Caco-2 (cell line): ENCODE measurements at regions not wholly inside any gene's neighbourhood (a gene's known extent, or its start where the extent isn't known, plus 50 kb on each side); places are given as distances from the start of the nearest gene placed in this dataset.

Source experiments
- BruUV-seq: library from RNA; stranded (reverse); fragments of 400-500 nt; replicated peaks from 2 replicates; lab custom pipeline; 2021; lab: Mats Ljungman, UMichigan
- CTCF ChIA-PET: fragments of 300-600 bp; sonication (Branson Sonifier 250); formaldehyde crosslinking; loops from one replicate; lab custom pipeline; 2022; ENCODE audit warnings: antibody characterized with exemption; lab: Charles Lee
- POLR2A ChIA-PET: fragments of 300-600 bp; sonication (Branson Sonifier 250); formaldehyde crosslinking; loops from one replicate; lab custom pipeline; 2022; ENCODE audit warnings: antibody characterized with exemption; lab: Charles Lee
- DNase-seq, 2 experiments: peaks; one replicate each; pipeline versions ENCODE4 v3.0.0 to v3.0.0-alpha.2; 2020 to 2022
- H3K27me3 ChIP-seq: replicated peaks from 2 replicates; pipeline ENCODE4 v1.6.0; 2011; ENCODE audit warnings: low read length; ENCODE audit not compliant: control insufficient read depth, insufficient read depth
- H3K36me3 ChIP-seq: 2 replicates; pipeline ENCODE4 v1.5.1; 2011; ENCODE audit warnings: low read length; ENCODE audit not compliant: control insufficient read depth, insufficient read depth
- H3K4me1 ChIP-seq: fragments of 250-450 bp; sonication (Bioruptor Pico); 2 replicates; pipeline ENCODE4 v1.5.1; 2020; ENCODE audit warnings: mild to moderate bottlenecking
- H3K4me3 ChIP-seq: 2 replicates; pipeline ENCODE4 v1.5.1; 2011; ENCODE audit warnings: low read depth, mild to moderate bottlenecking, control low read depth, low read length
- H3K9me3 ChIP-seq: fragments of 250-450 bp; sonication (Bioruptor Pico); 2 replicates; pipeline ENCODE4 v1.5.1; 2020; ENCODE audit warnings: mild to moderate bottlenecking, moderate library complexity
- H3K27ac Mint-ChIP-seq: one replicate; pipeline ENCODE4 v1.8.0; 2022; ENCODE audit warnings: mixed read lengths; ENCODE audit not compliant: unreplicated experiment
- H3K27me3 Mint-ChIP-seq: one replicate; pipeline ENCODE4 v1.8.0; 2022; ENCODE audit warnings: mixed read lengths; ENCODE audit not compliant: insufficient read depth, unreplicated experiment
- H3K36me3 Mint-ChIP-seq: one replicate; pipeline ENCODE4 v1.8.0; 2022; ENCODE audit warnings: mild to moderate bottlenecking, mixed read lengths; ENCODE audit not compliant: insufficient read depth, unreplicated experiment
- H3K4me1 Mint-ChIP-seq: one replicate; pipeline ENCODE4 v1.8.0; 2022; ENCODE audit warnings: low read depth, mixed read lengths; ENCODE audit not compliant: unreplicated experiment
- H3K4me3 Mint-ChIP-seq: one replicate; pipeline ENCODE4 v1.8.0; 2022; ENCODE audit warnings: mild to moderate bottlenecking, moderate library complexity, mixed read lengths; ENCODE audit not compliant: unreplicated experiment
- H3K9me3 Mint-ChIP-seq: one replicate; pipeline ENCODE4 v1.8.0; 2022; ENCODE audit warnings: mixed read lengths; ENCODE audit not compliant: unreplicated experiment
- CTCF ChIP-seq, 2 experiments: fragments of 200-600 bp in 1 of 2; IDR thresholded peaks; 1 replicate in 1 of 2; 2 replicates in 1 of 2; pipeline versions ENCODE4 v1.5.1 to v1.8.0; 2011 to 2022; ENCODE audit warnings: antibody characterized with exemption in 1 of 2, control low read depth in 1 of 2, inconsistent platforms in 1 of 2, low read depth in 1 of 2, low read length in 1 of 2, mild to moderate bottlenecking in 1 of 2, moderate library complexity in 1 of 2; ENCODE audit not compliant: insufficient read depth in 1 of 2, severe bottlenecking in 1 of 2, unreplicated experiment in 1 of 2
- intact Hi-C: fragments of 100-400 bp; cut with micrococcal nuclease; formaldehyde crosslinking; loops from one replicate; pipeline ENCODE4 v1.10.0; 2022; ENCODE audit not compliant: unreplicated experiment

- Mint-ChIP-seq H3K27me3 (no peaks in the 10 kb centered on the region), H3K27ac (no peak overlapping the region), H3K4me1 (no peaks in the 10 kb centered on the region), H3K36me3 (no peaks in the 10 kb centered on the region), H3K9me3 (no peaks in the 10 kb centered on the region), H3K4me3 (no peak overlapping the region)
- DNase-seq, result no peak
- POLR2A ChIA-PET, result no interaction called here
- no TSS peak for BruUV-seq
- intact Hi-C loops, result no loop called here
- Histone ChIP-seq H3K4me3 (no peak overlapping the region), H3K27me3 (no peaks in the 10 kb centered on the region), H3K4me1 (no peaks in the 10 kb centered on the region), H3K36me3 (no peaks in the 10 kb centered on the region), H3K9me3 (no peaks in the 10 kb centered on the region)
- CTCF ChIA-PET, result no interaction called here
- no peak for TF ChIP-seq CTCF (IDR thresholded peaks at IDR 0.05; ENCODE audit: insufficient read depth in 1 of 2, low read depth in 1 of 2, low read length in 1 of 2, severe bottlenecking in 1 of 2, unreplicated experiment in 1 of 2)
Measured at GRCh38 chrX:68902706-68903504, 74.1 kb downstream of the EFNB1 start.

GRCh38 chrX:68901519-68901918 lies 72.7 kb downstream of the EFNB1 start:
- Mint-ChIP-seq H3K36me3 (no peaks in the 10 kb centered on the region), H3K27ac (no peak overlapping the region), H3K9me3 (no peaks in the 10 kb centered on the region), H3K4me3 (no peak overlapping the region), H3K4me1 (no peaks in the 10 kb centered on the region), H3K27me3 (no peaks in the 10 kb centered on the region)
- no peak for TF ChIP-seq CTCF (IDR thresholded peaks at IDR 0.05; ENCODE audit: insufficient read depth in 1 of 2, low read depth in 1 of 2, low read length in 1 of 2, severe bottlenecking in 1 of 2, unreplicated experiment in 1 of 2)
- Histone ChIP-seq H3K36me3 (no peaks in the 10 kb centered on the region), H3K9me3 (no peaks in the 10 kb centered on the region), H3K27me3 (no peaks in the 10 kb centered on the region), H3K4me3 (no peak overlapping the region), H3K4me1 (no peaks in the 10 kb centered on the region)
- no peak for DNase-seq
- intact Hi-C loops, result no loop called here
- BruUV-seq, result no TSS peak
- ChIA-PET POLR2A (no interaction called here), CTCF (no interaction called here)

- Mint-ChIP-seq H3K4me1 (no peaks in the 10 kb centered on the region), H3K27ac (no peak overlapping the region), H3K36me3 (no peaks in the 10 kb centered on the region), H3K27me3 (no peaks in the 10 kb centered on the region), H3K4me3 (no peak overlapping the region), H3K9me3 (no peaks in the 10 kb centered on the region)
- DNase-seq, result no peak
- no peaks in the 10 kb centered on the region for H3K27me3 ChIP-seq
- ChIA-PET POLR2A (no interaction called here), CTCF (no interaction called here)
- H3K36me3 ChIP-seq, result no peaks in the 10 kb centered on the region
- intact Hi-C loops, result loop anchor here (5.0 kb wide), 1 partner anchor 71 kb away; the partner anchor contains the start of gene EFNB1
- H3K9me3 ChIP-seq, result no peaks in the 10 kb centered on the region
- H3K4me3 ChIP-seq, result no peak overlapping the region
- no TSS peak for BruUV-seq
- H3K4me1 ChIP-seq, result no peaks in the 10 kb centered on the region
- no peak for TF ChIP-seq CTCF (IDR thresholded peaks at IDR 0.05; ENCODE audit: insufficient read depth in 1 of 2, low read depth in 1 of 2, low read length in 1 of 2, severe bottlenecking in 1 of 2, unreplicated experiment in 1 of 2)
Measured at GRCh38 chrX:68898598-68898997, 69.8 kb downstream of the EFNB1 start.
